ENCODE measurements at regions not wholly inside any gene's neighbourhood (a gene's known extent, or its start where the extent isn't known, plus 50 kb on each side); places are given as distances from the start of the nearest gene placed in this dataset.
"Not testable (repeated sequence)": the region's sequence is repeated elsewhere in the genome, so short reads cannot be mapped to it uniquely, and the experiment has no call there.

- no peak for DNase-seq
These were observed 152.8 kb downstream of the FSIP2 start for GRCh38 chr2:185891403-185891802.

GRCh38 chr2:185891804-185892411, 153.3 kb downstream of the FSIP2 start:
- DNase-seq, result no peak

GRCh38 chr2:185892484-185892883, 153.9 kb downstream of the FSIP2 start:
- no peak for DNase-seq

- no peak for DNase-seq
These were observed 155.6 kb downstream of the FSIP2 start for GRCh38 chr2:185894223-185894622.

GRCh38 chr2:185895828-185896693, 157.5 kb downstream of the FSIP2 start:
- DNase-seq, result no peak

GRCh38 chr2:185899366-185899765, 160.8 kb downstream of the FSIP2 start:
- no peak for DNase-seq

GRCh38 chr2:185919155-185919554, 180.6 kb downstream of the FSIP2 start:
- no peak for DNase-seq

- DNase-seq, result no peak
These were observed 182.6 kb downstream of the FSIP2 start for GRCh38 chr2:185921048-185921756.

GRCh38 chr2:185934232-185934631, 195.6 kb downstream of the FSIP2 start:
- no peak for DNase-seq

- no peak for DNase-seq
These were observed 201.3 kb downstream of the FSIP2 start for GRCh38 chr2:185939858-185940257.

- no peak for DNase-seq
These were observed 204.3 kb downstream of the FSIP2 start for GRCh38 chr2:185942855-185943254.

GRCh38 chr2:185947722-185948121, 209.1 kb downstream of the FSIP2 start:
- DNase-seq, result no peak

- DNase-seq, result no peak
These were observed 213.5 kb downstream of the FSIP2 start for GRCh38 chr2:185952100-185952499.

GRCh38 chr2:185954389-185954788, 215.8 kb downstream of the FSIP2 start:
- DNase-seq, result no peak

GRCh38 chr2:185955050-185955449, 216.4 kb downstream of the FSIP2 start:
- no peak for DNase-seq

- no peak for DNase-seq
These were observed 228.7 kb downstream of the FSIP2 start for GRCh38 chr2:185967335-185967734.

- DNase-seq, result no peak
These were observed 231.7 kb downstream of the FSIP2 start for GRCh38 chr2:185970148-185970852.

- no peak for DNase-seq
These were observed 240.2 kb downstream of the FSIP2 start for GRCh38 chr2:185978634-185979407.

- DNase-seq, result no peak
These were observed 241.0 kb downstream of the FSIP2 start for GRCh38 chr2:185979546-185980071.

- DNase-seq, result no peak
These were observed 242.3 kb downstream of the FSIP2 start for GRCh38 chr2:185980944-185981343.

- no peak for DNase-seq
These were observed 246.1 kb downstream of the FSIP2 start for GRCh38 chr2:185984670-185985069.

GRCh38 chr2:185988907-185989306, 250.3 kb downstream of the FSIP2 start:
- DNase-seq, result not testable (repeated sequence)

Measured in CD4-positive, alpha-beta T cell treated with Interleukin-1 beta for 1 hour (primary cell).